Fibroblast of peridontal ligament (primary cell): ENCODE measurements at regions not wholly inside any gene's neighbourhood (a gene's known extent, or its start where the extent isn't known, plus 50 kb on each side); places are given as distances from the start of the nearest gene placed in this dataset.
"Not testable (repeated sequence)": the region's sequence is repeated elsewhere in the genome, so short reads cannot be mapped to it uniquely, and the experiment has no call there.

Experiments
- DNase-seq: peaks from one replicate; pipeline ENCODE4 v3.0.0-alpha.2; 2010; ENCODE audit errors: extremely low read depth

DNA sequence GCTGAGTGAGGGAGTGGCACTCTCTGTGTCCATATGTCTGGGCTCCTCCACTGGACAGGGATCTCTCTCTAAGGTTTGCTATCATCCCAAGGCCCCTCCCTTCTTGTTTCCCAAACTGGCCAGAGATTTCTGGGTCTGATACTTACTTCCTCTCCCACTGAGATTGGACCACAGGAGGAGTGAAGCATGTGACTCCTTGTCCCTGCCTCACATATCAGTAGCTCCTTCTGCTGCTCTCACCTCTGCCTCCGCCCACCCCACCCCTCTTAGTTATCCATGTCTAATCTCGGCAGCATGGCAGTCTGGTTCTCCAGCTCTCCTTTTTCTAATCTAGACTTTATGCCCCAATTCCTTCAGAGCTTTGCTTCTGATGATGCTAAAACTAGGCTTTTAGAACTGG, 223.1 kb downstream of the RPLP1 start:
- DNase-seq = no peak

DNA sequence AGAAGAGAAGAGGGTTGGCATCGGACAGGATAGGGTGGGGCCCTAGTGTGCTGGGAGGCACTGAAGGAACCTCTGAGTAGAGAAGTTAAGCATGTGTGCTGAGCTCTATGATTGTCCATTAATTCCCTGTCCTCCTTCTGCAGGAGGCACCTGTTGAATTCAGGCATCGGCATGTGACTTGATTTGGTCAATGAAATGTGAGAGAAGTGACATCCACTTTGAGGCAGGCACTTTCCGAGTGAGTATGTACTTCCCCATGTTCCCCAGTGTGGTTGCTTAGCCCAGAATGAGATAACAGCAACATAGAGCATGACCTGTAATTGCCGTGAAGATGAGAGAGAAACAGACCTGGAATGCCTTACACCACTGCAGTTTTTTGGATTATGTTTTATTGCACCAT, 224.8 kb downstream of the RPLP1 start:
- DNase-seq = no peak

DNA sequence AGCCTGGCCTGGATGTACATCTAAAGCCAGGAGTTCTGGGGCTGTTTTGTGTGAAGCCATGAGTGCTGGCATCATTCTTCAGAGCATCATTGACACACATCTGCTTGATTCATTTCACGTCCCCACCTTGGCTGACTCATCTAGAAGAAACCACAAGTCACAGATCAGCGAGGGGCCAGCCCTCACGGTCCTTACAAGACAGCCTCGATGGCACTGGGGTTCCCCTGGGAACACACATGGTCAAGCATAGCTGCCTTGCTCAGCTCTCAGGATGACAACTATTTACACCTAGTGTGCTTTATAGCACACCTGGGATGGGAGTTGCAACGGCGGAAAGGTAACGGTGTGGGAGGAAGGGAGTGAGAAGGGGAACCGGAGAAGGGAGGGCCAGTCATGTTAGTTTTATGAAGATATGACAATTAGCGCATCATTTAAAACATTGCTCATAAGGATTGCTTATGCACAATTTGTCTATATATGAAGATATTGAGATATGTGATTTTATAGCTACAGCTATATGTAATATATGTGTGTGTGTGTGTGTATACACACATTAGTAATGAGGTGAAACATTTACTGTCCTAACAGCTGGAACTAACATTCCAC, 227.1 kb downstream of the RPLP1 start:
- DNase-seq = no peak

DNA sequence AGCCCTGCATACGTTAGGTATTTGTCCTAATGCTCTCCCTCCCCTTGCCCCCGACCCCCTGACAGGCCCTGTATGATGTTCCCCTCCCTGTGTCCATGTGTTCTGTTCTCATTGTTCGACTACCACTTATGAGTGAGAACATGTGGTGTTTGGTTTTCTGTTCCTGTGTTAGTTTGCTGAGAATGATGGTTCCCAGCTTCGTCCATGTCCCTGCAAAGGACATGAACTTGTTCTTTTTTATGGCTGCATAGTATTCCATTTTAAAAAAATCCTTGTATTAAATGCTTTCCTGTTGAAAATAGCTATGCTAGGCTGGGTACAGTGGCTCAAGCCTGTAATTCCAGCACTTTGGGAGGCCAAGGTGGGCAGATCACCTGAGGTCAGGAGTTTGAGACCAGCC, 232.2 kb downstream of the RPLP1 start:
- DNase-seq = not testable (repeated sequence)

DNA sequence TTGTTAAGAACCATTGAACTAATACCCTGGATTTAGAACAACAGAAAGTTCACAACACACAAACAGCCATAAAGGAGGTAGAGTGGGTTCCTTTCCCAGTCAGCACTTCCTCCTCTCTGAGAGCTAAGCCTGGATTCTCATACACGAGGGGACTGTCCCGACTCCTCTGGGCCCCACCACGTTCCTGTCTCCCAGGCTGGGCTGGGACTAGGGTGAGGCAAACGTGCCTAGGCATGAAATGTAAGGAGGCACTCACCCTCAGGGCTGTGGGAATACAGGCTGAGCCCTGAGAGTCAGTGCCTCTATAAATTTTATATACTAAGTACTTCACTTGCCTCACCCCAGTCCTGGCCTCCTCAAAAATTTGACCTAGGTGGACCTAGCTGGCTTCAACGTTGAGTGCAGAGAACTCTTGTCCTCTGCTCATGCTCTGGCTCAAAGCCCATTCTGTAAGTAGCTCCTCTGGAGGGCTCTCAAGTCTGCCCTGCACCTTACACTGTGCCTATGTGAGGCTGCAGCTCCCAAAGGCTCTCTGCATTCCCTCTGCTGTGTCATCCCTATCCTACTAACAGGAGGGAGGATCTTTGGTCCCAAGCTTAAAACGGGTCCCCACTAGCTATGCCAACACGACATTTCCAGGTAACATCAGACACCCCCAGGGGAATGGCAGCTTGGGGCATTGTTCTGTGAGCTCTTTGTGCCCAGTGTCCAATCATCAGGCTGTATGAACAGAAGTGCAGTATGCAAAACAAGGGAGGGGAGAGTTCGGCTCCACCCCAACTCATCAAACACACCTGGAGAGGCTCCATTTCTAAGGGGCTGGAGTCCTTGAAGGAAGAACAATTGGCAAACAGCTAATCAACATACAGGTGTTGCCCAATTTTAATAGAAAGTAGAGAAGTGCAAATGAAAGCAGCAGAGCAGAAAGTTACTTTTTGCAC, 233.2 kb downstream of the RPLP1 start:
- DNase-seq = no peak

DNA sequence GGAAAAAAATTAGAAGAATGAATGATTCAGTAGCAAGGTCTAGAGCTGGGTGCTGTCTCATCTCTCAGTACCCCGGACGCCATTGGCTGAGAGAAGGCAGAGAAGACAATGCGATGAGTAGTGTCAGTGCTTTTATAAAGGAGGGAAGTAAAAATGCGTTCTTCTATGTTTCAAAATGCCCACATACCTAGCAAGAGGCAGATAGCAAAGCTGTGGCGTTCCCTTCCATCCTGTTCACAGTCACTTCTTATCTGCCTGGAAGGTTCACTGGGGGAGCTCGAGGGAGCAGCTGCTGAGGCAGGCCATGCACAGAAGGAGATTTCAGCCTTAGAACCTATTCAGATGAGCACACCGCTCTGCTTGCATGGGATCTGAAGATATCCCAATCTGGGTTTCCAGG, 234.0 kb downstream of the RPLP1 start:
- no peak for DNase-seq

GRCh38 chr15:69689133-69689532, 236.5 kb downstream of the RPLP1 start:
- no peak for DNase-seq

- DNase-seq = no peak
Observed at GRCh38 chr15:69691307-69692015, 238.8 kb downstream of the RPLP1 start.

GRCh38 chr15:69692342-69692741, 239.7 kb downstream of the RPLP1 start:
- no peak for DNase-seq

- DNase-seq = no peak
Observed at GRCh38 chr15:69693059-69693458, 240.4 kb downstream of the RPLP1 start.

GRCh38 chr15:69696946-69697345, 244.3 kb downstream of the RPLP1 start:
- no peak for DNase-seq

DNA sequence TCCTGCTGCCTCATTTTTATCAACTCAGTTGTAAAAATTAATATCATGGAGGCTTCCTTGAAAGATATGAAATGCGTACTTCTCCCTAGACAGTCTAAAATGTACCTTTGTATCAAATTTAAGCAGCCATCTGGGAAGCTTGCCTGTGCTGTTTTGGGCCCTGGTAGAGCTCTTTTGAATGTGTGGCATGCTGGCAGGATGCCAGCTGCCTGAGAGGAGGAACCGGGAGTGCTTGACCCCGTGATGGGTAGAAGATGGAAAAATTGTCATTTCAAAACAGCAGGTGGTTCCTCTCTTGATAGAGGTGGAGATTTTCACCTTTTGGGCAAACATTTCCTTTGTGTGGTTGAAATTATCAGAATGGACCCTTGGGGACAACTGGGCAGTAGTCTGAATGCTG, 245.3 kb downstream of the RPLP1 start:
- DNase-seq = no peak

DNA sequence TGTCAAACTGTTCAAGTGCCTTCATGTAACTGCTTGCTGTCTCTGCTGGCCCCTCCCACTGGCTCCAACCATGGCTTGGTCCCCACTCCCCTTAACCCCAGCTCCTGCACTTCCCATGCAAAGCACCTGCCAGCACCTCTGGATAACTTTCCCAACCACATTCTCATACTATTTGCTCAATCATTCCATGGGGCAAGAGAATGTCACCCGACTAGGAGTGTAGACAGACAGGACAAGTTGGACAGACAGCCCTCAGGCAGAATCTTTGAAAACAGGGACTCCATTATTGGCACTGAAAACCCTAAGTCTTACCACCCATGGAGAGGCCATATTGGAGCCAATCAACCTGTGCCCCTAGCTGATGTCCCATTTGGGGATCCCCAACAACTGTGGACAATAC, 246.5 kb downstream of the RPLP1 start:
- DNase-seq = no peak

DNA sequence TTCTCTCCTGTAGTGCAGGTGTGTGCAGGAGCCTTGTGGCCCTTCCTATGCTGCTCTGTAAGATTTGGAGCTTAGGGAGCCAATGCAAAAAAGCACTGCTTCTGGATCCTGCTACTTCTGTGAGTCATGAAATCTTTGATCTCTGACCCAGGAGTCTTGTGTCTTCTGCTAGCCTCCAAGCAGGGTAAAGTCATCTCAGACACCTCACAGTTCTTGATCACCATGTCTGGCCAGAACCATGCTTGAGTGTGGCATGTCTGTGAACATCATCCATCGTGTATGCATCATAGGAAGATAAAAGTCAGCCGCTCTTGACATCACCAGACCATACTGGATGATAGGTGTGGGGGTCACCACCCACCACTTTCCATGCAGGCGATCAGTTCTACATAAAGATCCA, 247.8 kb downstream of the RPLP1 start:
- DNase-seq = no peak

- DNase-seq = no peak
Observed at GRCh38 chr15:69701198-69701597, 248.6 kb downstream of the RPLP1 start.

DNA sequence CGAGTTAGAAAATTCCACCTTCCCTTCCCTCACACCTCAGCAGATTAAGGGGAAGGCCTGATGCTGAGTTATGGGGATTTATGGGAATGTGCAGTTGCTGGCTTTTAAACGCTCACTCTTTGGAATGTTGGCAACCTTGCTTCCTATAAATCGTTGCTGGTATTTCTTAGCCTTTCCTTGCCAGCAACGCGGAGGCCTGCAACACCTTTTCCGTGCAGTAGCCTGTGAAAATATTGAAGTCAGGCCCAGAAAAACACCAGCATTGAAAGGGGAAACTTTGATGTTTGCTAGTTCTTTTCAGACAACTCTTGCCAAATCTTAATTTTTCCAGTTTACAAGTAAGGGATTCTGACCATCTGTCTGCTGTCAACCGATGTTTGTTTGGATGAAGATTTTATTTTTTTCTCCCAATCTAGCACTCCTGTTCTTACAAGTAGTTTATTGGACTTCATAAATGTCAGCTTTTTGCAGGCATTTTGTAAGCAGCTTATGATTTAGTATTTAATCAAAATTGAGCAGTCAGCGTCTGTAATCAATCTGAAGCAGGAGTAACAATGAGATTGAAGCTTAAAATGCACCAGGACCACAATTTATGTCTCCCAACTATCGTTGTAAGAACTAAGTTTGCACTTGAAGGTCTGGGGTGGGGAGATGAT, 251.0 kb downstream of the RPLP1 start:
- no peak for DNase-seq

DNA sequence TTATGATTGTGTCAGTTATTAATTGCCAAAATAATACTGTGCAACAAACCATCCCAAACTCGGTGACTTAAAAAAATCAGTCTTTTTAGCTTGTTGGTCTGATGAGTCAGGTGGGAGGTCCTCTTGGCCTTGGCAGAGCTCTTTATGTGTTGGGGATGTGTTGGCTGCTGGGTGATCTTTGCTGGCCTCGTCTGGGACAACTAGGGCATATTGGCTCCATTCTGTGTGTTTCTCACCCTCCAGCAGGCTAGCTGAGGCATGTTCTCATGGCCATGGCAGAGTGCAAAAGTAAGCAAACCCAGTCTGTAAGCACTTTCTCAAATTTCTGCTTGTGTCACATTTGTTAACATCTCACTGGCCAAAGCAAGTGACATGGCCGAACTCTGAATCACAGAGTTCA, 251.6 kb downstream of the RPLP1 start:
- DNase-seq = no peak

GRCh38 chr15:69704700-69705099, 252.1 kb downstream of the RPLP1 start:
- DNase-seq = no peak

GRCh38 chr15:69706353-69707097, 253.9 kb downstream of the RPLP1 start:
- DNase-seq = no peak

GRCh38 chr15:69707241-69707640, 254.6 kb downstream of the RPLP1 start:
- not testable (repeated sequence) for DNase-seq

GRCh38 chr15:69708436-69709122, 256.0 kb downstream of the RPLP1 start:
- not testable (repeated sequence) for DNase-seq
